HG02759 (cell line): ENCODE measurements at regions not wholly inside any gene's neighbourhood (a gene's known extent, or its start where the extent isn't known, plus 50 kb on each side); places are given as distances from the start of the nearest gene placed in this dataset.

Experiments used
- ATAC-seq: cut with Tn5 transposase; IDR thresholded peaks from one replicate; pipeline ENCODE4 v1.9.1; 2021; ENCODE audit warnings: mild to moderate bottlenecking, moderate library complexity; ENCODE audit not compliant: unreplicated experiment

DNA sequence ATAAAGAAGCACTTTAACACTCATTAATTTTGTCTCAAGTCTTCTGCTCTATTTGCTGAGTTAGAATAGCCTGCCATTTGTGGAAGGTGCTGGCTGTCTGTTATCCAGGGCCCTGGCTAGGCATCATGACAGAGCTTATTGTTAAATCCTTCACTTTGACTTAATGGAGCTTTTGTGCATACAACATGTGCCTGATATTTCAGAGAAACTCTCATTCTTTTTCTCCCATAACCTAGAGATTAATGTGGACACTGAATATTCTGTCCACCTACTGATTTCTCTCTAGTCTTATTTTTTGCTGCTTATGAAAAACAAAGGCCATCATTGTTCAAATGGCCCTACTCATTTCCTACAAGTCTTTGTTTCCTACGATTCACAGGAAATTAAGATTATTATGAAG lies 383.1 kb upstream of the HTR2A start:
- ATAC-seq, result no peak

- ATAC-seq, result no peak
Observed at GRCh38 chr13:47277774-47278173, 380.9 kb upstream of the HTR2A start.

DNA sequence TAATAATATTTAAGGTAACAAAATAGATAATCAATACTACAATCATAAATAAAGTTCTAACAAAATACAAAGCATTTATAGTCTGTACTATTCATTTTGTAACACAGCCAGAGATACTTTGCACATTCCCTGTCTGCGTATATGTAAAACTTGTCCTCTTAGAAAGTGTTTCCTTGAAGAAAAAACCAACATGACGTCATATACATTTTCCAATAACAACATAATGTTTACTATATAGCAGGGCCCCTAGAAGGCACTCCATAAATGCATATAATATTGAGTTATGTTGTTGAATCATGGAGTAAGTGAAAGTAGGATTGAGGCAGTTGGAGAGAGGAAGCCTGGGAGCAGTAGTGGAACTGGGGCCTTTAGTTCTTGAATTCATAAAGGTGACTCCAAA lies 371.4 kb upstream of the HTR2A start:
- ATAC-seq, result no peak

DNA sequence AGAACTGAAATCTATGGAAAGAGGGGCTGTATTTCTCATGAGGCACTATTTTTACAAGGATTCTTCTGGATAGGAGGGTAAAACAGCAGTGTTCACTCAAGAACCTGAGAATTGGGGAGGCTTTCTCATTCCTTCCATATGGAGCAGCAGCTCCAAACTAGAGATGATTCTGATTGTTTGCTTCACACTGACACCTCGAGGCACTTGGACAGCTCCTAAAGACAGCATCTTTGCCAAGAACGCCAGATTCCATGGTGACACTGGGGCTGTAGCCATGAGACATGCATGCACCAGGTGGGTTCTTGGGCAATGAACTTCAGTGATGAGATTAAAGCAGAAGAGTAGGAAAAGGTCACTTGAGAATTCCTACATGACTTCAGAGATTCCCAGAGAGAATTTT lies 361.5 kb upstream of the HTR2A start:
- no peak for ATAC-seq

GRCh38 chr13:47256618-47257017 lies 359.8 kb upstream of the HTR2A start:
- ATAC-seq, result no peak

- no peak for ATAC-seq
Observed at GRCh38 chr13:47252627-47253026, 355.8 kb upstream of the HTR2A start.

- ATAC-seq, result no peak
Observed at GRCh38 chr13:47251771-47252170, 354.9 kb upstream of the HTR2A start.

- no peak for ATAC-seq
Observed at GRCh38 chr13:47250146-47250545, 353.3 kb upstream of the HTR2A start.

GRCh38 chr13:47249266-47249665 lies 352.4 kb upstream of the HTR2A start:
- ATAC-seq, result no peak

DNA sequence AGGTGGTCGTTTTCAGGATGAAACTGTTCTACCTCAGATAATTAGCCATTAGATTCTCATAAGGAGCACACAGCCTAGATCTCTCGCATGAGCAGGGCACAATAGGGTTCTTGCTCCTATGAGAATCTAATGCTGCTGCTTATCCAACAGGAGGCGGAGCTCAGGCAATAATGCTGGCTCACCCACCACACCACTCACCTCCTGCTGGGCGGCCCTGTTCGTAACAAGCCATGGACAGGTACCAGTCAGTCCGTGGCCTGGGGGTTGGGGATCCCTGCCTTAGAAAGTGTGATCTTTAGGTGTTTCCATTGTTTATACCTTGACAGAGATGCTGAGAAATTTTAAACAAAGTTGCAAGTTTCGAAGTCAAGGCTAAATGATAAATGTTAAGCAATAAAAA lies 344.6 kb upstream of the HTR2A start:
- ATAC-seq, result no peak

DNA sequence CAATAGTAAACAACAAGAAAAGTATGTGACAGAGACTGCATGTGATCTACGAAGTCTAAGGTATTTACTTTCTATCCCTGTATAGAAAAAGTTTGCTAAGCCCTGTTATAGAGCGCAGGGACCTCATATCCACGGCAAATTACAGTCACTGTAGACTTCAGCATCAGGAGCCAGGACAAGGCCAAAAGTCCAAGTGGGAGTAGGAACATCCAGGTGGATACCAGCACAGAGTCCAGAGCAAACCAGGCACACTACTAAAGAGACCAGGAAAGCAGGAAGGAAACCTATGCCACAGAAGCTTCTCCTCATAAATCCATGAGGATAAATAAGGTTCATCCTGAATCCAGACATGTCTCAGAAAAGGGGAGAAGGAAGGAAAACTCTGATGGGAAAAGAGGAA lies 342.2 kb upstream of the HTR2A start:
- no peak for ATAC-seq

- no peak for ATAC-seq
Observed at GRCh38 chr13:47237571-47237970, 340.7 kb upstream of the HTR2A start.

- ATAC-seq, result no peak
Observed at GRCh38 chr13:47233734-47234133, 336.9 kb upstream of the HTR2A start.

GRCh38 chr13:47232516-47232915 lies 335.7 kb upstream of the HTR2A start:
- ATAC-seq, result no peak

DNA sequence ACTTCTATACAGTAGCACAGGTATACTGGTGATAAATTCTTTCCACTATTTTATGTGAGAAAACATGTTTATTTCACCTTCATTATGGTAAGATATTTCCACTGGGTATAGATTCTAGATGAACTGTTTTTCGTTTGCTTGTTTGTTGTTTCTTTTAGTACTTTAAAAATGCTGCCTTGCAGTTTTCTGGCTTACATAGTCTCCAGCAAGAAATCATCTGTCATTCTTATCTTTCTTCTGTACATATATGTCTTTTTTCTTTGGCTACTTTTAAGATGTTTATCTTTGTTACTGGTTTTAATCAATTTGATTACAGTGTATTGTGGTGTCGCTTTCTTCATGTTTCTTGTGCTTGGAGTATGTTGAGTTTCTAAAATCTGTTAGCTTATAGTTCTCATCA lies 333.3 kb upstream of the HTR2A start:
- ATAC-seq, result no peak

GRCh38 chr13:47226516-47226915 lies 329.7 kb upstream of the HTR2A start:
- ATAC-seq, result no peak

GRCh38 chr13:47220453-47221140 lies 323.7 kb upstream of the HTR2A start:
- ATAC-seq, result no peak

- ATAC-seq, result no peak
Observed at GRCh38 chr13:47218611-47219010, 321.8 kb upstream of the HTR2A start.

DNA sequence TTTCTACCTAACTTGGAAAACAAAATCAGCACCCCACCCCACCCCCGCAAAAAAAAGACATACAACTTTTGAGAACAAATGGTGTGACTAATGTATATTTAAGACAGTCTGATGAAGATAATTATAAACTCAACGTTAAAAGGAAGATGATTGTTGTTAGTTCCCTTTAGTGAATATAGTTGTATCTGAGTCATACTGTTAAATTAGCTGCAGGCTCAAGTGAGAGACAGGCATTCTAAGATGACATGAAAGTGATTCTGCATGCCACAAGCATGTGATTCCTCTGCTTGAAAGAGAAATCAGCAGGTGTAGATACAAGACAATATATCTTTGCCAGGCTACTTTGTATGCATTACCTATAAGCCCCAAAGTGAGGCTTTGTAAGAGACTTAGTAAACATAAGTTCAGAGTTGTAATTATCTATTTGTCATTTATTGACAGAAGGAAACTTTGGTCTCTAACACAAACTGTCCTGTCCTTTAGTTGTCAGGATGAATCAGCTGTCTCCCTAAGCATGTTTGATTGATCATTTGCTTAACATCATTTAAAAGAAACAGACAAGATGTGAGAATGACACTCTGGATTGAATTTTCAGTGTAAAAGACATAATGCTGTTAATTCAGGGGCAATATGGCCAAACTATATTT lies 319.4 kb upstream of the HTR2A start:
- no peak for ATAC-seq

DNA sequence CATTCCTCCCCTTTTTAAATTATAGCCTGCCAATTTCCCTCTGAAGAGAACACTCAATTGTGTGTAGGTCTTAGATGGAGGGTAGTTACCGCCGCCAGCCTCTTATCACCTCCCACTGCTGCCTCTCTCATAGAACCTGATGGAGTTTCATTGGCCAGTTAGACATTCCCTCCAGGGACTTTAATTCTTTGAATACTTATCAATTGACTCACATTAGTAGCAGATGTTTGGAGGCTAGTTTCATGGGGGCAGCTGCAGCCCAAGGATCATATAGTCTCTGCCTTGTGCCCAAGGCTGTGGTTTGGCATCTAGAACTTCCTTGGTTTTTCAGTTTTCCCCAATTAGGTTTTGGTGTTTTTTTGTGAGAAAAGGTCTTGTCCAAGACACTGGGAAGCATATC lies 318.9 kb upstream of the HTR2A start:
- no peak for ATAC-seq

- ATAC-seq, result no peak
Observed at GRCh38 chr13:47213047-47213446, 316.2 kb upstream of the HTR2A start.

- ATAC-seq, result no peak
Observed at GRCh38 chr13:47211106-47211505, 314.3 kb upstream of the HTR2A start.

- no peak for ATAC-seq
Observed at GRCh38 chr13:47206111-47206510, 309.3 kb upstream of the HTR2A start.
